K562 (cell line): ENCODE measurements at regions not wholly inside any gene's neighbourhood (a gene's known extent, or its start where the extent isn't known, plus 50 kb on each side); places are given as distances from the start of the nearest gene placed in this dataset.

Experiments used
- ATAC-seq: fragments of 200-7000 bp; cut with Tn5 transposase; 3 replicates; pipeline ENCODE4 v1.9.1; 2020; ENCODE audit warnings: moderate library complexity
- BruUV-seq: library from RNA; stranded (reverse); fragments of 400-500 nt; replicated peaks from 2 replicates; lab custom pipeline; 2021; lab: Mats Ljungman, UMichigan
- CTCF ChIA-PET: fragments of 300-600 bp; formaldehyde crosslinking; extraction: SDS; loops from one replicate; lab custom pipeline; 2021; ENCODE audit warnings: low intra/inter-chr PET ratio; lab: Yijun Ruan, JAX
- POLR2A ChIA-PET: fragments of 300-600, 350-650 bp; sonication (Branson Sonifier 250); formaldehyde crosslinking; extraction: SDS; loops from one replicate; lab custom pipeline; 2021; ENCODE audit warnings: antibody characterized with exemption, inconsistent platforms; lab: Yijun Ruan, JAX
- DNase-seq, 4 experiments: peaks; one replicate each; pipeline versions ENCODE4 v3.0.0 to v3.0.0-alpha.2; 2011 to 2018; ENCODE audit warnings: low spot score in 3 of 4, mixed read lengths in 3 of 4; ENCODE audit errors: extremely low read depth in 1 of 4
- FAIRE-seq: peaks from 2 replicates; lab custom pipeline; 2011; peaks lifted over from hg19 to GRCh38; lab: Jason Lieb, UNC
- H2AFZ ChIP-seq: 2 replicates; pipeline ENCODE4 v1.6.0; 2011; ENCODE audit warnings: low read depth, low read length, control low read depth, inconsistent platforms
- H3K27ac ChIP-seq: fragments of 200-600 bp; 3 replicates; pipeline ENCODE4 v1.8.0; 2011; ENCODE audit warnings: low read depth, mild to moderate bottlenecking, control low read depth, inconsistent platforms, low read length, moderate library complexity, mixed read lengths; ENCODE audit errors: extremely low read depth
- H3K27me3 ChIP-seq, 2 experiments: fragments of 300-600 bp in 1 of 2; 2 replicates in 1 of 2; 3 replicates in 1 of 2; pipeline versions ENCODE4 v1.6.0 to v1.8.0; 2011; ENCODE audit warnings: inconsistent platforms in 2 of 2, low read length in 2 of 2, mild to moderate bottlenecking in 1 of 2, mixed read lengths in 1 of 2, moderate library complexity in 1 of 2; ENCODE audit not compliant: control insufficient read depth in 2 of 2, insufficient read depth in 2 of 2
- H3K36me3 ChIP-seq: fragments of 300-600 bp; 3 replicates; pipeline ENCODE4 v1.8.0; 2011; ENCODE audit warnings: mild to moderate bottlenecking, low read length, inconsistent platforms; ENCODE audit not compliant: control insufficient read depth, insufficient read depth
- H3K4me1 ChIP-seq, 2 experiments: fragments of 200-600 bp in 1 of 2; replicated peaks in 1 of 2; 2 replicates in 1 of 2; 3 replicates in 1 of 2; pipeline versions ENCODE4 v1.5.1 to v1.8.0; 2011; ENCODE audit warnings: inconsistent platforms in 2 of 2, low read length in 2 of 2, mild to moderate bottlenecking in 1 of 2, mixed read lengths in 1 of 2, moderate library complexity in 1 of 2; ENCODE audit not compliant: control insufficient read depth in 2 of 2, insufficient read depth in 2 of 2
- H3K4me2 ChIP-seq: 2 replicates; pipeline ENCODE4 v1.6.1; 2011; ENCODE audit warnings: low read length, control low read depth, inconsistent platforms, mixed read lengths; ENCODE audit not compliant: insufficient read depth
- H3K4me3 ChIP-seq: fragments of 200-600 bp; sonication (generic), shearing (Covaris generic); 2 replicates; pipeline ENCODE4 v1.5.1; 2016; ENCODE audit warnings: control low read depth, inconsistent platforms
- H3K79me2 ChIP-seq: fragments of 200-600 bp; 3 replicates; pipeline ENCODE4 v1.8.0; 2011; ENCODE audit warnings: low read length, inconsistent platforms; ENCODE audit not compliant: control insufficient read depth, insufficient read depth
- H3K9ac ChIP-seq, 2 experiments: 2 replicates each; pipeline versions ENCODE4 v1.6.0 to v1.6.1; 2011; ENCODE audit warnings: low read depth in 2 of 2, low read length in 2 of 2, control low read depth in 1 of 2, inconsistent platforms in 1 of 2, mild to moderate bottlenecking in 1 of 2, mixed read lengths in 1 of 2; ENCODE audit not compliant: insufficient read depth in 1 of 2
- H3K9me1 ChIP-seq: one replicate; pipeline ENCODE4 v1.6.0; 2011; ENCODE audit warnings: inconsistent platforms, mild to moderate bottlenecking, low read length, moderate library complexity; ENCODE audit not compliant: control insufficient read depth, insufficient read depth
- H3K9me3 ChIP-seq: replicated peaks from 2 replicates; pipeline ENCODE4 v1.5.1; 2011; ENCODE audit warnings: low read depth, low read length, inconsistent platforms; ENCODE audit not compliant: control insufficient read depth, insufficient read depth
- H4K20me1 ChIP-seq: replicated peaks from 2 replicates; pipeline ENCODE4 v1.6.1; 2011; ENCODE audit warnings: low read length, inconsistent platforms, mixed read lengths; ENCODE audit not compliant: control insufficient read depth, insufficient read depth
- CCNT2 ChIP-seq: IDR thresholded peaks from 2 replicates; pipeline ENCODE4 v1.6.1; 2011; ENCODE audit warnings: borderline replicate concordance, low read depth, mild to moderate bottlenecking, moderate library complexity, mixed read lengths, low read length; ENCODE audit not compliant: insufficient read length; ENCODE audit errors: extremely low read depth
- CREM ChIP-seq: IDR thresholded peaks from 2 replicates; pipeline ENCODE4 v1.6.1; 2014; ENCODE audit warnings: antibody characterized with exemption, low read depth
- ETV1 ChIP-seq: fragments of 450-650 bp; conservative IDR thresholded peaks from 2 replicates; pipeline ENCODE4 v1.6.1; 2016; ENCODE audit warnings: missing genetic modification characterization, control low read depth, low read depth, missing compliant biosample characterization
- JUN ChIP-seq, 2 experiments: sonication (generic) in 1 of 2; formaldehyde crosslinking in 1 of 2; IDR thresholded peaks; 2 replicates each; pipeline versions ENCODE4 v1.6.1 to v1.8.0; 2012 to 2022; ENCODE audit warnings: borderline replicate concordance in 2 of 2, mild to moderate bottlenecking in 2 of 2, improper control_type of control experiment in 1 of 2, low read depth in 1 of 2, low read length in 1 of 2, missing genetic modification reagents in 1 of 2
- NUFIP1 ChIP-seq: fragments of 450-650 bp; IDR thresholded peaks from 2 replicates; pipeline ENCODE4 v1.6.1; 2018; ENCODE audit not compliant: partially characterized antibody
- RERE ChIP-seq: sonication (generic); formaldehyde crosslinking; IDR thresholded peaks from 2 replicates; pipeline ENCODE4 v1.8.0; 2023; ENCODE audit warnings: missing genetic modification reagents, mild to moderate bottlenecking, borderline replicate concordance
- ZNF277 ChIP-seq: fragments of 250-450 bp; sonication (Bioruptor Pico); IDR thresholded peaks from 2 replicates; pipeline ENCODE4 v1.8.0; 2022; ENCODE audit warnings: inconsistent platforms, mild to moderate bottlenecking, moderate library complexity, borderline replicate concordance
- WGBS: fragments of 100-300 bp; shearing (Covaris generic); methylation state at CpG from one replicate; pipeline ENCODE4 v1.1.6; 2016; ENCODE audit warnings: low coverage, mixed read lengths; ENCODE audit not compliant: insufficient coverage; ENCODE audit errors: missing lambda C conversion rate; 5-methylcytosine and 5-hydroxymethylcytosine counted together
- in situ Hi-C: fragments of 300-500 bp; cut with MboI; formaldehyde crosslinking; loops from 4 replicates; pipeline ENCODE4 v1.15.0; 2018; ENCODE audit warnings: inconsistent platforms, mixed read lengths
- intact Hi-C: fragments of 100-400 bp; cut with micrococcal nuclease; formaldehyde crosslinking; loops from 2 replicates; pipeline ENCODE4 v1.14.2; 2022
- TF ChIP-seq, protein P1 (sequence below), 2 experiments: fragments of 150-350 bp in 1 of 2; IDR thresholded peaks; 2 replicates each; pipeline ENCODE4 v1.6.1; 2012 to 2016; ENCODE audit warnings: low read depth in 2 of 2, low read length in 2 of 2, mild to moderate bottlenecking in 1 of 2, moderate library complexity in 1 of 2
- TF ChIP-seq, protein P2 (sequence below): fragments of 450-650 bp; IDR thresholded peaks from 2 replicates; pipeline ENCODE4 v1.6.1; 2014; ENCODE audit warnings: low read depth, mild to moderate bottlenecking, moderate library complexity, borderline replicate concordance

GRCh38 chr1:98454666-98455065, 206.9 kb upstream of the SNX7 start:
- H3K4me1 ChIP-seq, result no peaks in the 10 kb centered on the region
- DNase-seq (no peak), ATAC-seq (no peak), FAIRE-seq (no peak)
- H3K4me3 ChIP-seq, result no peak overlapping the region
- H2AFZ ChIP-seq, result no peak overlapping the region
- ChIA-PET POLR2A (no interaction called here), CTCF (no interaction called here)
- H4K20me1 ChIP-seq, result no peaks in the 10 kb centered on the region
- H3K9ac ChIP-seq, result no peak overlapping the region
- H3K9me3 ChIP-seq, result peaks cover 2% of the 10 kb centered on the region
- H3K9me1 ChIP-seq, result no peaks in the 10 kb centered on the region
- no TSS peak for BruUV-seq
- intact Hi-C loops (no loop called here), in situ Hi-C loops (no loop called here)
- H3K79me2 ChIP-seq, result no peaks in the 10 kb centered on the region
- WGBS, result 1% methylated on average over 4 of the region's 4 CpGs
- H3K27ac ChIP-seq, result no peak overlapping the region
- no peak overlapping the region for H3K4me2 ChIP-seq
- H3K27me3 ChIP-seq, result no peaks in the 10 kb centered on the region
- no peaks in the 10 kb centered on the region for H3K36me3 ChIP-seq
- TF ChIP-seq NUFIP1 (no peak), CCNT2 (no peak), ETV1 (tag) (no peak), ZNF277 (CRISPR knock-in tag) (no peak), RERE (no peak), CREM (no peak), JUN (IDR thresholded peaks at IDR 0.05; ENCODE audit: borderline replicate concordance, low read depth, low read length) (no peak), JUN (CRISPR knock-in tag; IDR thresholded peaks at IDR 0.05; ENCODE audit: borderline replicate concordance) (no peak)
- TF ChIP-seq, protein P1, sequence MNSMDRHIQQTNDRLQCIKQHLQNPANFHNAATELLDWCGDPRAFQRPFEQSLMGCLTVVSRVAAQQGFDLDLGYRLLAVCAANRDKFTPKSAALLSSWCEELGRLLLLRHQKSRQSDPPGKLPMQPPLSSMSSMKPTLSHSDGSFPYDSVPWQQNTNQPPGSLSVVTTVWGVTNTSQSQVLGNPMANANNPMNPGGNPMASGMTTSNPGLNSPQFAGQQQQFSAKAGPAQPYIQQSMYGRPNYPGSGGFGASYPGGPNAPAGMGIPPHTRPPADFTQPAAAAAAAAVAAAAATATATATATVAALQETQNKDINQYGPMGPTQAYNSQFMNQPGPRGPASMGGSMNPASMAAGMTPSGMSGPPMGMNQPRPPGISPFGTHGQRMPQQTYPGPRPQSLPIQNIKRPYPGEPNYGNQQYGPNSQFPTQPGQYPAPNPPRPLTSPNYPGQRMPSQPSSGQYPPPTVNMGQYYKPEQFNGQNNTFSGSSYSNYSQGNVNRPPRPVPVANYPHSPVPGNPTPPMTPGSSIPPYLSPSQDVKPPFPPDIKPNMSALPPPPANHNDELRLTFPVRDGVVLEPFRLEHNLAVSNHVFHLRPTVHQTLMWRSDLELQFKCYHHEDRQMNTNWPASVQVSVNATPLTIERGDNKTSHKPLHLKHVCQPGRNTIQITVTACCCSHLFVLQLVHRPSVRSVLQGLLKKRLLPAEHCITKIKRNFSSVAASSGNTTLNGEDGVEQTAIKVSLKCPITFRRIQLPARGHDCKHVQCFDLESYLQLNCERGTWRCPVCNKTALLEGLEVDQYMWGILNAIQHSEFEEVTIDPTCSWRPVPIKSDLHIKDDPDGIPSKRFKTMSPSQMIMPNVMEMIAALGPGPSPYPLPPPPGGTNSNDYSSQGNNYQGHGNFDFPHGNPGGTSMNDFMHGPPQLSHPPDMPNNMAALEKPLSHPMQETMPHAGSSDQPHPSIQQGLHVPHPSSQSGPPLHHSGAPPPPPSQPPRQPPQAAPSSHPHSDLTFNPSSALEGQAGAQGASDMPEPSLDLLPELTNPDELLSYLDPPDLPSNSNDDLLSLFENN (IDR thresholded peaks at IDR 0.05; ENCODE audit: low read depth in 2 of 2, low read length in 2 of 2), result no peak
- TF ChIP-seq, protein P2, sequence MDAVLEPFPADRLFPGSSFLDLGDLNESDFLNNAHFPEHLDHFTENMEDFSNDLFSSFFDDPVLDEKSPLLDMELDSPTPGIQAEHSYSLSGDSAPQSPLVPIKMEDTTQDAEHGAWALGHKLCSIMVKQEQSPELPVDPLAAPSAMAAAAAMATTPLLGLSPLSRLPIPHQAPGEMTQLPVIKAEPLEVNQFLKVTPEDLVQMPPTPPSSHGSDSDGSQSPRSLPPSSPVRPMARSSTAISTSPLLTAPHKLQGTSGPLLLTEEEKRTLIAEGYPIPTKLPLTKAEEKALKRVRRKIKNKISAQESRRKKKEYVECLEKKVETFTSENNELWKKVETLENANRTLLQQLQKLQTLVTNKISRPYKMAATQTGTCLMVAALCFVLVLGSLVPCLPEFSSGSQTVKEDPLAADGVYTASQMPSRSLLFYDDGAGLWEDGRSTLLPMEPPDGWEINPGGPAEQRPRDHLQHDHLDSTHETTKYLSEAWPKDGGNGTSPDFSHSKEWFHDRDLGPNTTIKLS, result no peak
